GM23338 (cell line): ENCODE measurements at regions not wholly inside any gene's neighbourhood (a gene's known extent, or its start where the extent isn't known, plus 50 kb on each side); places are given as distances from the start of the nearest gene placed in this dataset.

ENCODE experiments used
- ATAC-seq: fragments of 200-7000 bp; cut with Tn5 transposase; 3 replicates; pipeline ENCODE4 v1.9.1; 2020
- DNase-seq: peaks from one replicate; pipeline ENCODE4 v3.0.0-alpha.2; 2015; ENCODE audit warnings: low spot score
- H2AFZ ChIP-seq: fragments of 200-600 bp; sonication (generic); 2 replicates; pipeline ENCODE4 v1.8.0; 2016; ENCODE audit warnings: antibody characterized with exemption, mild to moderate bottlenecking, moderate library complexity
- H3F3A ChIP-seq: fragments of 200-600 bp; sonication (generic); replicated peaks from 2 replicates; pipeline ENCODE4 v1.8.0; 2017; ENCODE audit warnings: antibody characterized with exemption, mixed run types, low read depth
- H3K27ac ChIP-seq: fragments of 200-600 bp; sonication (generic); 2 replicates; pipeline ENCODE4 v1.6.1; 2016; ENCODE audit warnings: low read depth
- H3K27me3 ChIP-seq: fragments of 200-600 bp; sonication (generic); 2 replicates; pipeline ENCODE4 v1.8.0; 2016; ENCODE audit warnings: mild to moderate bottlenecking, mixed run types, moderate library complexity; ENCODE audit not compliant: insufficient read depth
- H3K36me3 ChIP-seq: fragments of 200-600 bp; sonication (generic); 2 replicates; pipeline ENCODE4 v1.8.0; 2016; ENCODE audit warnings: mild to moderate bottlenecking; ENCODE audit not compliant: insufficient read depth
- H3K4me1 ChIP-seq: fragments of 200-600 bp; sonication (generic); 2 replicates; pipeline ENCODE4 v1.8.0; 2016; ENCODE audit warnings: mild to moderate bottlenecking, moderate library complexity; ENCODE audit not compliant: insufficient read depth
- H3K4me2 ChIP-seq: fragments of 200-600 bp; sonication (generic); 2 replicates; pipeline ENCODE4 v1.7.1; 2017; ENCODE audit warnings: mixed run types
- H3K4me3 ChIP-seq: fragments of 200-600 bp; sonication (generic); 2 replicates; pipeline ENCODE4 v1.6.1; 2016; ENCODE audit warnings: mixed run types
- H3K79me2 ChIP-seq: fragments of 200-600 bp; sonication (generic); replicated peaks from 2 replicates; pipeline ENCODE4 v1.8.0; 2017; ENCODE audit warnings: mild to moderate bottlenecking; ENCODE audit not compliant: insufficient read depth
- H3K9me2 ChIP-seq: fragments of 200-600 bp; sonication (generic); 2 replicates; pipeline ENCODE4 v1.8.0; 2017; ENCODE audit not compliant: insufficient read depth
- H4K20me1 ChIP-seq: fragments of 200-600 bp; sonication (generic); replicated peaks from 2 replicates; pipeline ENCODE4 v1.8.0; 2017; ENCODE audit warnings: mild to moderate bottlenecking; ENCODE audit not compliant: insufficient read depth
- H3K27ac Mint-ChIP-seq: 2 replicates; pipeline ENCODE4 v1.8.0; 2020; ENCODE audit warnings: inconsistent platforms, mild to moderate bottlenecking, moderate library complexity, mixed read lengths
- H3K27me3 Mint-ChIP-seq: 3 replicates; pipeline ENCODE4 v1.8.0; 2022; ENCODE audit warnings: low read depth, mild to moderate bottlenecking, moderate library complexity, mixed read lengths, inconsistent platforms; ENCODE audit not compliant: insufficient read depth, poor library complexity
- H3K36me3 Mint-ChIP-seq: 3 replicates; pipeline ENCODE4 v1.8.0; 2021; ENCODE audit warnings: low read depth, mild to moderate bottlenecking, inconsistent platforms, moderate library complexity, mixed read lengths
- H3K4me1 Mint-ChIP-seq: 3 replicates; pipeline ENCODE4 v1.8.0; 2020; ENCODE audit warnings: mild to moderate bottlenecking, inconsistent platforms, mixed read lengths
- H3K4me3 Mint-ChIP-seq: 3 replicates; pipeline ENCODE4 v1.8.0; 2021; ENCODE audit warnings: moderate library complexity, mild to moderate bottlenecking, inconsistent platforms, mixed read lengths
- H3K9me3 Mint-ChIP-seq: 3 replicates; pipeline ENCODE4 v1.8.0; 2020; ENCODE audit warnings: moderate library complexity, mild to moderate bottlenecking, inconsistent platforms, mixed read lengths
- CREB1 ChIP-seq: fragments of 250-450 bp; sonication (Bioruptor Pico); IDR thresholded peaks from 2 replicates; pipeline ENCODE4 v1.5.0; 2020; ENCODE audit warnings: low read depth, mild to moderate bottlenecking, moderate library complexity
- EZH2 ChIP-seq: fragments of 200-600 bp; sonication (generic); IDR thresholded peaks from one replicate; pipeline ENCODE4 v1.8.0; 2017; ENCODE audit warnings: antibody characterized with exemption, mild to moderate bottlenecking, low read depth; ENCODE audit not compliant: unreplicated experiment
- JUNB ChIP-seq: IDR thresholded peaks from one replicate; pipeline ENCODE4 v1.6.1; 2016; ENCODE audit warnings: antibody characterized with exemption; ENCODE audit not compliant: unreplicated experiment
- NANOG ChIP-seq: IDR thresholded peaks from 2 replicates; pipeline ENCODE4 v1.6.1; 2016; ENCODE audit warnings: antibody characterized with exemption, borderline replicate concordance
- POLR2AphosphoS5 ChIP-seq: IDR thresholded peaks from 2 replicates; pipeline ENCODE4 v1.6.1; 2016; ENCODE audit warnings: antibody characterized with exemption, low read depth
- ZNF114 ChIP-seq: fragments of 250-450 bp; sonication (Bioruptor Pico); IDR thresholded peaks from 2 replicates; pipeline ENCODE4 v1.5.0; 2020; ENCODE audit warnings: mild to moderate bottlenecking, moderate library complexity
- TF ChIP-seq, protein P1 (sequence below): IDR thresholded peaks from one replicate; pipeline ENCODE4 v1.6.1; 2018; ENCODE audit warnings: antibody characterized with exemption; ENCODE audit not compliant: unreplicated experiment
- TF ChIP-seq, protein P2 (sequence below), 2 experiments: fragments of 200-600 bp in 1 of 2; sonication (generic) in 1 of 2; conservative IDR thresholded peaks; 2 replicates each; pipeline versions ENCODE4 v1.5.1 to v1.6.1; 2016 to 2017; ENCODE audit warnings: antibody characterized with exemption in 2 of 2, low read depth in 2 of 2, mild to moderate bottlenecking in 2 of 2, moderate library complexity in 1 of 2
- TF ChIP-seq, protein P3 (sequence below): IDR thresholded peaks from 2 replicates; pipeline ENCODE4 v1.6.1; 2016; ENCODE audit warnings: antibody characterized with exemption

DNA sequence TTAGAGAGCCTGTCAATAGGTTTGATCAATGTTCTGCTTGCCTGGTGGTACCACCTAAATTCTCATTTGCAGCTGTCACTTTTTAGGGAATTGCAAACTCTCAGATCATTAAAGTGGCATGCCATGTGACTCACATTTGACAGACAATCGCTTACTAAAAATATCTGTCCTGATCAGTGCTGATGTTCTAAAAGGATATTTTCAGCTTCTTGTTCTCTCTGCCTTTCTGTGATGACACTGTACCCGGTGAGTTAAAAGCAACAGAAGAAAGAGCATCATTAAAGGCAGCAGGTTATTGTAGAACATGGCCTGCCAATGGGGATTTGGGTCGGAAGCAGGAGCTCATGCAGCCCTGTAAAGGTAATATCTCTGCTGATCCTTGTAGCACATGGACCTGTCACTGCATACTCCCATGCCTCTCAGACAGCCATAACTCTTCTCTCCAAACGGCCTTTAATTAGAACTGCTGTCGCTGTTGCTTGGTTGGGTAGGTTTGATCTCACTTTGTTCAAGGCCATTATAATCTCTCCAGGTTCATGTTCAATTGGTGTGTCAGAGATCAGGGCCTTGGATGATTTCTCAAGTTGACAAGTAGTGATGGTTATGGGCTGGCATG, 441.3 kb upstream of the DEPDC1 start:
- no peak for ATAC-seq
- Mint-ChIP-seq H3K4me1 (no peaks in the 10 kb centered on the region), H3K27ac (no peak overlapping the region), H3K27me3 (no peaks in the 10 kb centered on the region), H3K4me3 (no peak overlapping the region), H3K9me3 (no peaks in the 10 kb centered on the region; the same call in 2 of the 3 replicates), H3K36me3 (no peaks in the 10 kb centered on the region)
- Histone ChIP-seq H3K4me2 (no peak overlapping the region), H2AFZ (no peak overlapping the region), H3K36me3 (no peaks in the 10 kb centered on the region), H4K20me1 (no peaks in the 10 kb centered on the region), H3K9me2 (peaks cover 11% of the 10 kb centered on the region; the same call in 1 of the 2 replicates), H3K4me1 (no peaks in the 10 kb centered on the region), H3F3A (no peaks in the 10 kb centered on the region), H3K27ac (no peak overlapping the region), H3K79me2 (no peaks in the 10 kb centered on the region), H3K27me3 (no peaks in the 10 kb centered on the region), H3K4me3 (no peak overlapping the region)
- DNase-seq = no peak
- TF ChIP-seq CREB1 (CRISPR knock-in tag) (no peak), POLR2AphosphoS5 (no peak), EZH2 (no peak), NANOG (no peak), JUNB (no peak), ZNF114 (no peak)
- TF ChIP-seq, protein P1, sequence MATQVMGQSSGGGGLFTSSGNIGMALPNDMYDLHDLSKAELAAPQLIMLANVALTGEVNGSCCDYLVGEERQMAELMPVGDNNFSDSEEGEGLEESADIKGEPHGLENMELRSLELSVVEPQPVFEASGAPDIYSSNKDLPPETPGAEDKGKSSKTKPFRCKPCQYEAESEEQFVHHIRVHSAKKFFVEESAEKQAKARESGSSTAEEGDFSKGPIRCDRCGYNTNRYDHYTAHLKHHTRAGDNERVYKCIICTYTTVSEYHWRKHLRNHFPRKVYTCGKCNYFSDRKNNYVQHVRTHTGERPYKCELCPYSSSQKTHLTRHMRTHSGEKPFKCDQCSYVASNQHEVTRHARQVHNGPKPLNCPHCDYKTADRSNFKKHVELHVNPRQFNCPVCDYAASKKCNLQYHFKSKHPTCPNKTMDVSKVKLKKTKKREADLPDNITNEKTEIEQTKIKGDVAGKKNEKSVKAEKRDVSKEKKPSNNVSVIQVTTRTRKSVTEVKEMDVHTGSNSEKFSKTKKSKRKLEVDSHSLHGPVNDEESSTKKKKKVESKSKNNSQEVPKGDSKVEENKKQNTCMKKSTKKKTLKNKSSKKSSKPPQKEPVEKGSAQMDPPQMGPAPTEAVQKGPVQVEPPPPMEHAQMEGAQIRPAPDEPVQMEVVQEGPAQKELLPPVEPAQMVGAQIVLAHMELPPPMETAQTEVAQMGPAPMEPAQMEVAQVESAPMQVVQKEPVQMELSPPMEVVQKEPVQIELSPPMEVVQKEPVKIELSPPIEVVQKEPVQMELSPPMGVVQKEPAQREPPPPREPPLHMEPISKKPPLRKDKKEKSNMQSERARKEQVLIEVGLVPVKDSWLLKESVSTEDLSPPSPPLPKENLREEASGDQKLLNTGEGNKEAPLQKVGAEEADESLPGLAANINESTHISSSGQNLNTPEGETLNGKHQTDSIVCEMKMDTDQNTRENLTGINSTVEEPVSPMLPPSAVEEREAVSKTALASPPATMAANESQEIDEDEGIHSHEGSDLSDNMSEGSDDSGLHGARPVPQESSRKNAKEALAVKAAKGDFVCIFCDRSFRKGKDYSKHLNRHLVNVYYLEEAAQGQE = no peak
- TF ChIP-seq, protein P2, sequence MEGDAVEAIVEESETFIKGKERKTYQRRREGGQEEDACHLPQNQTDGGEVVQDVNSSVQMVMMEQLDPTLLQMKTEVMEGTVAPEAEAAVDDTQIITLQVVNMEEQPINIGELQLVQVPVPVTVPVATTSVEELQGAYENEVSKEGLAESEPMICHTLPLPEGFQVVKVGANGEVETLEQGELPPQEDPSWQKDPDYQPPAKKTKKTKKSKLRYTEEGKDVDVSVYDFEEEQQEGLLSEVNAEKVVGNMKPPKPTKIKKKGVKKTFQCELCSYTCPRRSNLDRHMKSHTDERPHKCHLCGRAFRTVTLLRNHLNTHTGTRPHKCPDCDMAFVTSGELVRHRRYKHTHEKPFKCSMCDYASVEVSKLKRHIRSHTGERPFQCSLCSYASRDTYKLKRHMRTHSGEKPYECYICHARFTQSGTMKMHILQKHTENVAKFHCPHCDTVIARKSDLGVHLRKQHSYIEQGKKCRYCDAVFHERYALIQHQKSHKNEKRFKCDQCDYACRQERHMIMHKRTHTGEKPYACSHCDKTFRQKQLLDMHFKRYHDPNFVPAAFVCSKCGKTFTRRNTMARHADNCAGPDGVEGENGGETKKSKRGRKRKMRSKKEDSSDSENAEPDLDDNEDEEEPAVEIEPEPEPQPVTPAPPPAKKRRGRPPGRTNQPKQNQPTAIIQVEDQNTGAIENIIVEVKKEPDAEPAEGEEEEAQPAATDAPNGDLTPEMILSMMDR (conservative IDR thresholded peaks at IDR 0.05; ENCODE audit: low read depth in 2 of 2) = no peak
- TF ChIP-seq, protein P3, sequence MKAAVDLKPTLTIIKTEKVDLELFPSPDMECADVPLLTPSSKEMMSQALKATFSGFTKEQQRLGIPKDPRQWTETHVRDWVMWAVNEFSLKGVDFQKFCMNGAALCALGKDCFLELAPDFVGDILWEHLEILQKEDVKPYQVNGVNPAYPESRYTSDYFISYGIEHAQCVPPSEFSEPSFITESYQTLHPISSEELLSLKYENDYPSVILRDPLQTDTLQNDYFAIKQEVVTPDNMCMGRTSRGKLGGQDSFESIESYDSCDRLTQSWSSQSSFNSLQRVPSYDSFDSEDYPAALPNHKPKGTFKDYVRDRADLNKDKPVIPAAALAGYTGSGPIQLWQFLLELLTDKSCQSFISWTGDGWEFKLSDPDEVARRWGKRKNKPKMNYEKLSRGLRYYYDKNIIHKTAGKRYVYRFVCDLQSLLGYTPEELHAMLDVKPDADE = no peak

DNA sequence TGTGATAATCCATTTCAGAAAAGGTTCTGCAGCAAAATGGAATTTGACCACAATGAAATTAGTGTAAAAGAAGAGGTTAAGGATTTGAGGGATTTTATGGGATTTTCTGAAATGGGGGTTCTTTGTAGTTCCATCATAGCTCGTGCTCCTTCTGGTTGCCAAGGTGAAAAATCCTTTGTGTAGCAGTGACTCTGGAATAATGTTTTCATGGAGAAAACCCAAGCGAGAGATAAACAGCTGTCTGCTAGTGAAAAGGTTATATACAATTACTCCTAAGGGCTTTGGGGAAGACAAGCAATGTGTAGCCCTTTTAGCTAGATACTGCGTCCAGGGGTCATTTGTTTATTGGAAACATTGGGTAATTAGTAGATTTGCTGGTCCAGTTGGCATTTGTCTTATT, 453.2 kb upstream of the DEPDC1 start:
- no peaks in the 10 kb centered on the region for H3K9me3 Mint-ChIP-seq
- Histone ChIP-seq H3K36me3 (no peaks in the 10 kb centered on the region), H3K79me2 (no peaks in the 10 kb centered on the region), H2AFZ (no peak overlapping the region), H4K20me1 (no peaks in the 10 kb centered on the region), H3K4me1 (no peaks in the 10 kb centered on the region), H3K9me2 (peaks cover 5% of the 10 kb centered on the region; the same call in 1 of the 2 replicates), H3K27me3 (no peaks in the 10 kb centered on the region), H3K4me2 (no peak overlapping the region), H3K27ac (no peak overlapping the region), H3F3A (no peaks in the 10 kb centered on the region), H3K4me3 (no peak overlapping the region)
- H3K27me3 Mint-ChIP-seq = no peaks in the 10 kb centered on the region
- no peak overlapping the region for H3K27ac Mint-ChIP-seq
- no peak for DNase-seq
- no peak overlapping the region for H3K4me3 Mint-ChIP-seq
- H3K36me3 Mint-ChIP-seq = no peaks in the 10 kb centered on the region
- TF ChIP-seq, protein P3 = no peak
- no peak for TF ChIP-seq EZH2
- H3K4me1 Mint-ChIP-seq = no peaks in the 10 kb centered on the region
- ATAC-seq = no peak
